SU-DHL-6 (cell line): ENCODE measurements at regions not wholly inside any gene's neighbourhood (a gene's known extent, or its start where the extent isn't known, plus 50 kb on each side); places are given as distances from the start of the nearest gene placed in this dataset.

Experiments
- CTCF ChIP-seq: fragments of 200-600 bp; sonication (generic); IDR thresholded peaks from one replicate; pipeline ENCODE4 v1.5.1; 2017; ENCODE audit warnings: antibody characterized with exemption, mild to moderate bottlenecking, low read length, moderate library complexity; ENCODE audit not compliant: insufficient read depth, poor library complexity, severe bottlenecking
- EZH2phosphoT487 ChIP-seq: fragments of 200-600 bp; sonication (generic), shearing (Covaris generic); conservative IDR thresholded peaks from 2 replicates; pipeline ENCODE4 v1.6.1; 2018; ENCODE audit warnings: mild to moderate bottlenecking, antibody characterized with exemption, low read length, moderate library complexity, mixed read lengths

- TF ChIP-seq CTCF (no peak), EZH2phosphoT487 (no peak)
Observed at GRCh38 chr4:24736066-24736465, 59.3 kb upstream of the SOD3 start.
